ENCODE measurements at regions not wholly inside any gene's neighbourhood (a gene's known extent, or its start where the extent isn't known, plus 50 kb on each side); places are given as distances from the start of the nearest gene placed in this dataset.
"Not testable (repeated sequence)": the region's sequence is repeated elsewhere in the genome, so short reads cannot be mapped to it uniquely, and the experiment has no call there.

- ATAC-seq (no peak), DNase-seq (no peak)
Observed at GRCh38 chr2:75894170-75894569, 183.5 kb upstream of the GCFC2 start.

GRCh38 chr2:75892490-75892889, 181.8 kb upstream of the GCFC2 start:
- no peak for ATAC-seq

GRCh38 chr2:75882530-75882929, 171.8 kb upstream of the GCFC2 start:
- DNase-seq (no peak), ATAC-seq (no peak)

More at GRCh38 chr2:75892490-75892889, 181.8 kb upstream of the GCFC2 start:
- no peak for DNase-seq

DNA sequence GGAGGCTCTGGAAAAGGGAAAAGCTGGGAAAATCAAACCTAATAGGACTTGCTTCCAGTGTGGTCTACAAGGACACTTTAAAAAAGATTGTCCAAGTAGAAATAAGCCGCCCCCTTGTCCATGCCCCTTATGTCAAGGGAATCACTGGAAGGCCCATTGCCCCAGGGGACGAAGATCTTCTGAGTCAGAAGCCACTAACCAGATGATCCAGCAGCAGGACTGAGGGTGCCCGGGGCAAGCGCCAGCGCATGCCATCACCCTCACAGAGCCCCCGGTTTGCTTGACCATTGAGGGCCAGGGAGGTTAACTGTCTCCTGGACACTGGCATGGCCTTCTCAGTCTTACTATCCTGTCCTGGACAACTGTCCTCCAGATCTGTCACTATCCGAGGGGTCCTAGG, 164.9 kb upstream of the GCFC2 start:
- not testable (repeated sequence) for ATAC-seq, DNase-seq

DNA sequence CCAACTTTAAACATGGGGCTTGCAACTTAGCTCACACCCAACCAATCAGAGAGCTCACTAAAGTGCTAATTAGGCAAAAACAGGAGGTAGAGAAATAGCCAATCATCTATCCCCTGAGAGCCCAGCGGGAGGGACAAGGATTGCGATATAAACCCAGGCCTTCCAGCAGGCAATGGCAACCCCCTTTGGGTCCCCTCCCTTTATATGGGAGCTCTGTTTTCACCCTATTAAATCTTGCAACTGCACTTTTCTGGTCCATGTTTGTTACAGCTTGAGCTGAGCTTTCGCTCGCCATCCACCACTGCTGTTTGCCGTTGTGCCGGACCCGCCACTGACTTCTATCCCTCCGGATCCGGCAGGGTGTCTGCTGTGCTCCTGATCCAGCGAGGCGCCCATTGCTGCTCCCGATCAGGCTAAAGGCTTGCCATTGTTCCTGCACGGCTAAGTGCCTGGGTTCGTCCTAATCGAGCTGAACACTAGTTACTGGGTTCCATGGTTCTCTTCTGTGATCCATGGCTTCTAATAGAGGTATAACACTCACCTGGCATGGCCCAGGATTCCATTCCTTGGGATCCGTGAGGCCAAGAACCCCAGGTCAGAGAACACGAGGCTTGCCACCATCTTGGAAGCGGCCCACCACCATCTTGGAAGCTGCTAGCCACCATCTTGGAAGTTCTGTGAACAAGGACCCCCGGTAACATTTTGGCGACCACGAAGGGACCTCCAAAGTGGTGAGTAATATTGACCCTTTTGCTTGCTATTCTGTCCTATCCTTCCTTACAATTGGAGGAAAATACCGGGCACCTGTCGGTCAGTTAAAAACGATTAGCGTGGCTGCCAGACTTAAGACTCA, 161.3 kb upstream of the GCFC2 start:
- not testable (repeated sequence) for ATAC-seq, DNase-seq

DNA sequence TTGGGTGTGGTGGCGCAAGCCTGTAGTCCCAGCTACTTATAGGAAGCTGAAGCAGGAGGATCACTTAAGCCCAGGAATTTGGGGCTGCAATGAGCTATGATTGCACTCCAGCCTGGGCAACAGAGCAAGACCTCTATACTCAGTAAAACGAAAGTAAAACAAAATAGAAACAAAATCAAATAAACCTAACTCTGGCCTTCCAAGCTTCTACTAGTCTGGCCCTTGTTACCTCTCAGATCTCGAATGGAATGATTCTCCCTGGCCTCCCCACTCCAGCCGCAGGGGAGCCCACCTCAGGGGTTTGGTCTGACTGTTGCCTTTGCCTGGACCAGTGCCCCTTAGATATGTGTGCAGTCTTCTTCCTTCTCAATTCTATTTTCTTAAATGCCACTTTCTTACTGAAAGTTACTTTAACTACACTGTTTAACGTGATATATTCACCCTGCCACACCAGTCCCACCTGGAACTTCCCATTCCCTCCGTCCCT, 160.0 kb upstream of the GCFC2 start:
- DNase-seq = no peak

DNA sequence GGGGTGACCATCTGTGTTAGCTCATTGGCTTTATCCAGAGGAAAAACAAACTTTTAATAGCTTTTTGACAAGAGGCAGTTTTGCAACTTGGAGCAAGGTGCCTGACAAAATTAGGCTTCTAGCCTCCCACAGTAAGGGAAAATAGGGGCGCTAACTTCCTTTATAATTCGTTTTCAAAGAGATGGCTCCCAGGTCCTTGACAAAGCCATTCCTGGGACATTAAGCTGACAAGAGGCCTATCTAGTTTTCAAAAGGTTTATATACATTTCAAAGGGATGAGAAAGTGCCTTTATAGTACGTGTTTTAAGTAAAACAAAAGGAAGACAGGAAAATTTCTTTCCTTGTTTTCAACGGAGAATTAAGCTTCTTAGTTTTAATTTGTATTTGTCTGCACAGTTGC, 159.4 kb upstream of the GCFC2 start:
- ATAC-seq (no peak), DNase-seq (no peak)

More for the DNA sequence above, 160.0 kb upstream of the GCFC2 start:
- no peak for ATAC-seq

DNA sequence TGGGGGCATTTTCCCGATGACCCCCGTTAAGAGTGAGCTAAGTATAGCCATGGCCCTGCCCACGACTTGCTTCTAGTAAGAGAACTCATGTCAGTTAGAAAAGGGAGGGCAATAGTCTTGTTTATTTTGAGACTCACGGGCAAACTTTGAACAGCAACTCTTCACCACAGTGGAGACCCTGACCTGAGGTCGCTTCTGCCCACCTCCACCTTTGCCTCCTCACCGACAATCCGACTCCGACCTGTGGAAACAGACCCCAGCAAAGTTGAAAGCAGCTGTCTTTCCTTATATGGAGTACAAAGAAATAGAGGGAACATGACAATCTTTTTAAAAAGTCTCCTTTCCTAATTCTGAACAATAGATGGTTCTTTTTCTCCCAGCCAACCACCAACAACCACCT, 155.0 kb upstream of the GCFC2 start:
- no peak for ATAC-seq
- DNase-seq = no peak

GRCh38 chr2:75865083-75865482, 154.4 kb upstream of the GCFC2 start:
- ATAC-seq (no peak), DNase-seq (no peak)

GRCh38 chr2:75862547-75862946, 151.8 kb upstream of the GCFC2 start:
- DNase-seq (no peak), ATAC-seq (no peak)

DNA sequence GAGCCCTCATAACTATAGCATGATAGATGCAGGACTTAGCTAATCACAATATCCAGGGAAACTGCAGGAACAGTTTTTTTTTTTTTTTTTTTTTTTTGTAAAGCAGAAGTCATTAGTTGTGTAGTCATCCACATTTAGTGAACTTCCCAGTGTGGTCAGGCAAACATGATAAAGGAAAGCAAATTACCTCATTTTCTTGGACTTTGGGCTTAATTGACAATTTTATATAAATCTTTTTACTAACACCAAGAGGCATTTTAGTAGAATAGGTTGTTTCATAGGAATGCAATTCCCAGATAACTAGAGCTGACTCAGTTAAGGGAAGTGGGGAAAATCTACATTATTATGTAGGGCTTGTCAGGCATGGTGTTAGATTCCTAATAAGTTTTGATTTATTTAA, 142.7 kb upstream of the GCFC2 start:
- no peak for DNase-seq
- ATAC-seq = no peak

- no peak for ATAC-seq
- no peak for DNase-seq
Observed at GRCh38 chr2:75852639-75853038, 141.9 kb upstream of the GCFC2 start.

- ATAC-seq = no peak
- no peak for DNase-seq
Observed at GRCh38 chr2:75846683-75847190, 136.0 kb upstream of the GCFC2 start.

GRCh38 chr2:75844651-75845050, 133.9 kb upstream of the GCFC2 start:
- no peak for DNase-seq
- no peak for ATAC-seq

DNA sequence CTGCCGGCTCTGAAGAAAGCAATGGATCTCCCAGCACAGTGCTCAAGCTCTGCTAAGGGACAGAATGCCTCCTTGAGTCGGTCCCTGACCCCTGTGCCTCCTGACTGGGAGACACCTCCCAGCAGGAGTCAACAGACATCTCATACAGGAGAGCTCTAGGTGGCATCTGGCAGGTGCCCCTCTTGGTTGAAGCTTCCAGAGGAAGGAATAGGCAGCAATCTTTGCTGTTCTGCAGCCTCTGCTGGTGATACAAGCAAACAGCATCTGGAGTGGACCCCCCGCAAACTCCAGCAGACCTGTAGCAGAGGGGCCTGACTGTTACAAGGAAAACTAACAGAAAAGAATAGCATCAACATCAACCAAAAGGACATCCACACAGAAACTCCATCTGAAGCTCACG, 123.9 kb upstream of the GCFC2 start:
- ATAC-seq, DNase-seq: not testable (repeated sequence)

DNA sequence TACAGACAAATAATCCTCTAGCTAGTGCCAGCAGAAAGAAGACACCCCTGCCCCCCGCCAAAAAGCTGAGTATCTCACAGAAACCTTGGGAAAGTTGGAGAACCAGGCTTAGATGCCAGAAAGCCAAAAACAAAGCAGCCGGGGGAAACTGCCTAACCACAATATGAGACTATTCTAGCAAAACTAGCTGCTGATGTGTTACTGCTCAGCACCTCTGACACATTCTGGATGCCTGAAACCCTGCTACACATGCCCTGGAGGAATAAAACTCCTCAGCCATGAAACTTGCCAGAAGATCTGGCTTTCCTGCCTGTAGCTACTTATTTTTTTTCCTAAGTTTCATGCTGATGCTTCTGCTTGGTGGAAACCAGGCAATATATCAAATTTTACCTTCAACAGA, 122.7 kb upstream of the GCFC2 start:
- no peak for DNase-seq

GRCh38 chr2:75828826-75829225, 118.1 kb upstream of the GCFC2 start:
- no peak for DNase-seq
- no peak for ATAC-seq

More for the DNA sequence above, 122.7 kb upstream of the GCFC2 start:
- ATAC-seq = no peak

DNA sequence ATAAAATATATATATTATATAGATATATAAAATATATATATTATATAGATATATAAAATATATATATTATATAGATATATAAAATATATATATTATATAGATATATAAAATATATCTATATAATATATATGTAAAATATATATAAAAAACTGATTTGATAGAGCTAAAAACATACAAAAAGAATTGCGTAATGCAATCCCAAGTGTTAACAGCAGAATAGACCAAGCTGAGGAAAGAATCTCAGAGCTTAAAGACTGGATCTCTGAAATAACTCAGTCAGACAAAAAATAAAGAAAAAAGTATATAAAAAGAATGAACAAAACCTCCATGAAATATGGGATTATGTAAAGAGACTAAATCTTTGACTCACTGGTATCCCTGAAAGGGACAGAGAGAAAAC, 112.8 kb upstream of the GCFC2 start:
- ATAC-seq, DNase-seq: not testable (repeated sequence)

- DNase-seq (no peak), ATAC-seq (no peak)
Observed at GRCh38 chr2:75822336-75822735, 111.6 kb upstream of the GCFC2 start.

- no peak for ATAC-seq
- no peak for DNase-seq
Observed at GRCh38 chr2:75820693-75821092, 110.0 kb upstream of the GCFC2 start.

DNA sequence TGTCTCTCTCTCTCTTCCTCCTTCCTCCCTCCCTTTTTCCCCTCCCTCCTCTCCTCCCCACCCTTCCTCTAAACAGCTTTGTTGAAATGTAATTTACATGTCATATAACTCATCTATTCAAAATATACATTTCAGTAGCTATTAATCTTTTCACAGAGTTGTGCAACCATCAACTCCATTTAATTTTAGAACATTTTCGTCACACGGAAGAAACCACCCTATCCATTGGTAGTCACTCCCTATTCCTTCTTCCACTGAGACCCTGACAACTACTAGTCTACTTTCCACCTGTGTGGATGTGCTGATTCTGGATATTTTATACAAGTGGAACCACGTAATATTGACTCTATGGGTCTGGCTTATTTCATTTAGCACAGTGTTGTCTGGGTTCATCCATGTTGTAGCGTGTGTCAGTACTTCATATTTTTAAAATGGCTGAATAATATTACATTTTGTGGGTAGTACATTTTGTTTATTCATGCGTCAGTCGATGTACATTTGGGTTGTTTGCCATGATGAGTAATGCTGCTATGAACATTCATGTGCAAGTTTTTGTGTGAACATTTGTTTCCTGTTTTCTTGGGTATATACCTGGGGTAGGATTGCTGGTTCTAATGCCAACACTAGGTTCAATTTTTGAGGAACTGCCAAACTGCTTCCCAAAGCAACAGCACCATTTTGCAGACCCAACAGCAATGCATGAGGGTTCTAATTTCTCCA, 100.1 kb upstream of the GCFC2 start:
- ATAC-seq (no peak), DNase-seq (no peak)

GRCh38 chr2:75808793-75809535, 98.2 kb upstream of the GCFC2 start:
- DNase-seq (no peak), ATAC-seq (no peak)
